MM.1S (cell line): ENCODE measurements at regions not wholly inside any gene's neighbourhood (a gene's known extent, or its start where the extent isn't known, plus 50 kb on each side); places are given as distances from the start of the nearest gene placed in this dataset.
"Not testable (repeated sequence)": the region's sequence is repeated elsewhere in the genome, so short reads cannot be mapped to it uniquely, and the experiment has no call there.

ENCODE experiments used
- DNase-seq: peaks from one replicate; pipeline ENCODE4 v3.0.0-alpha.2; 2015
- H2AFZ ChIP-seq: fragments of 300-600 bp; sonication (generic); 2 replicates; pipeline ENCODE4 v1.6.0; 2016; ENCODE audit warnings: antibody characterized with exemption, low read length
- H3F3A ChIP-seq: fragments of 300-600 bp; sonication (generic); 2 replicates; pipeline ENCODE4 v1.6.1; 2016; ENCODE audit warnings: mild to moderate bottlenecking, antibody characterized with exemption, low read length, moderate library complexity, mixed read lengths; ENCODE audit not compliant: insufficient read depth
- H3K27ac ChIP-seq: fragments of 300-600 bp; sonication (generic); 2 replicates; pipeline ENCODE4 v1.5.1; 2016; ENCODE audit warnings: mild to moderate bottlenecking, low read length
- H3K27me3 ChIP-seq: fragments of 300-600 bp; sonication (generic); replicated peaks from 2 replicates; pipeline ENCODE4 v1.6.0; 2016; ENCODE audit warnings: low read length; ENCODE audit not compliant: insufficient read depth
- H3K36me3 ChIP-seq: fragments of 300-600 bp; sonication (generic); replicated peaks from 2 replicates; pipeline ENCODE4 v1.6.1; 2016; ENCODE audit warnings: mild to moderate bottlenecking, low read length, mixed read lengths; ENCODE audit not compliant: insufficient read depth
- H3K4me1 ChIP-seq: fragments of 300-600 bp; sonication (generic); 2 replicates; pipeline ENCODE4 v1.6.1; 2016; ENCODE audit warnings: low read length, mixed read lengths
- H3K4me2 ChIP-seq: fragments of 300-600 bp; sonication (generic); 2 replicates; pipeline ENCODE4 v1.6.0; 2016; ENCODE audit warnings: low read depth, low read length
- H3K4me3 ChIP-seq: fragments of 300-600 bp; sonication (generic); 2 replicates; pipeline ENCODE4 v1.5.1; 2016; ENCODE audit warnings: low read length, mixed read lengths
- H3K79me2 ChIP-seq: fragments of 300-600 bp; sonication (generic); 2 replicates; pipeline ENCODE4 v1.6.1; 2016; ENCODE audit warnings: mixed run types, low read length, mixed read lengths
- H3K9ac ChIP-seq: fragments of 300-600 bp; sonication (generic); 2 replicates; pipeline ENCODE4 v1.6.1; 2016; ENCODE audit warnings: low read length, mixed read lengths
- H3K9me2 ChIP-seq: fragments of 300-600 bp; sonication (generic); replicated peaks from 2 replicates; pipeline ENCODE4 v1.6.1; 2016; ENCODE audit warnings: mild to moderate bottlenecking, low read length, mixed read lengths; ENCODE audit not compliant: insufficient read depth
- H3K9me3 ChIP-seq: fragments of 300-600 bp; sonication (generic); replicated peaks from 2 replicates; pipeline ENCODE4 v1.6.1; 2016; ENCODE audit warnings: mild to moderate bottlenecking, low read length, mixed read lengths; ENCODE audit not compliant: insufficient read depth
- H4K20me1 ChIP-seq: fragments of 300-600 bp; sonication (generic); 2 replicates; pipeline ENCODE4 v1.6.1; 2016; ENCODE audit warnings: mild to moderate bottlenecking, low read length, moderate library complexity, mixed read lengths; ENCODE audit not compliant: insufficient read depth
- CTCF ChIP-seq: fragments of 300-600 bp; sonication (generic); IDR thresholded peaks from 2 replicates; pipeline ENCODE4 v1.5.1; 2016; ENCODE audit warnings: antibody characterized with exemption, low read length, mixed read lengths
- EZH2 ChIP-seq: fragments of 300-600 bp; sonication (generic); optimal IDR thresholded peaks from 2 replicates; pipeline ENCODE3; 2017; ENCODE audit warnings: low read depth, mild to moderate bottlenecking, antibody characterized with exemption, low read length, mixed read lengths
- EZH2phosphoT487 ChIP-seq: fragments of 300-600 bp; sonication (generic); IDR thresholded peaks from 2 replicates; pipeline ENCODE4 v1.6.1; 2018; ENCODE audit warnings: antibody characterized with exemption, low read length

DNA sequence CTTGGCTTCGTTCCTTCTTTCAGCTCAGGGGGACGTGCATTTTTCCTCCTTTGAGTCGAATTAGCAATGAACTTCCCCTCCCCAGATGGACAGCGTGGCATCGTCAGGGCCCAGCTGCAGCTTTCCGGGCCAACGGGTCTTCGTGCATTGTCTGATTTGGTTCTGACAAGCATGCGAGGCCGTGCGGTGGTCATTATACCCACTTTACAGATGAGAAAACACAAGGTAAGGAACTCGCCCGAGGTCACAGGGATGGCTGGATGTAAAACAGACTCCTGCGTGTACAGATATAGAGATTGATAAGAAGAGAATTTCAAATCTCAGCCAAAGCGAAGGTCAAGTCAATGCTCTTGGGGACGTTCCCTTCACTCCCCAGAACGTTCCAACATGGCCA lies 187.6 kb upstream of the SULF2 start:
- no peaks in the 10 kb centered on the region for H4K20me1 ChIP-seq
- no peak for DNase-seq
- no peaks in the 10 kb centered on the region for H3K9me2 ChIP-seq
- no peak overlapping the region for H3K4me2 ChIP-seq
- H2AFZ ChIP-seq: no peak overlapping the region
- H3K27me3 ChIP-seq: no peaks in the 10 kb centered on the region
- no peak overlapping the region for H3K27ac ChIP-seq
- H3K9me3 ChIP-seq: no peaks in the 10 kb centered on the region
- no peaks in the 10 kb centered on the region for H3F3A ChIP-seq
- TF ChIP-seq CTCF: no peak
- TF ChIP-seq EZH2: no peak
- TF ChIP-seq EZH2phosphoT487: no peak
- no peaks in the 10 kb centered on the region for H3K36me3 ChIP-seq
- H3K4me1 ChIP-seq: peaks cover 4% of the 10 kb centered on the region; the same call in 1 of the 2 replicates
- no peak overlapping the region for H3K9ac ChIP-seq
- H3K4me3 ChIP-seq: no peak overlapping the region
- H3K79me2 ChIP-seq: no peaks in the 10 kb centered on the region

GRCh38 chr20:47972297-47972915 lies 187.1 kb upstream of the SULF2 start:
- not testable (repeated sequence) for H3K36me3 ChIP-seq, H4K20me1 ChIP-seq, H3K27me3 ChIP-seq, H3K9me2 ChIP-seq, DNase-seq, H3K4me3 ChIP-seq, H3F3A ChIP-seq, H3K4me2 ChIP-seq, H3K27ac ChIP-seq, H3K9ac ChIP-seq, H2AFZ ChIP-seq, H3K4me1 ChIP-seq, H3K79me2 ChIP-seq, H3K9me3 ChIP-seq

- H3K4me3 ChIP-seq: no peak overlapping the region
- no peaks in the 10 kb centered on the region for H3K79me2 ChIP-seq
- no peaks in the 10 kb centered on the region for H3K36me3 ChIP-seq
- no peak overlapping the region for H3K4me2 ChIP-seq
- H3K27me3 ChIP-seq: no peaks in the 10 kb centered on the region
- no peaks in the 10 kb centered on the region for H3K9me3 ChIP-seq
- no peak overlapping the region for H3K9ac ChIP-seq
- TF ChIP-seq EZH2 (no peak), EZH2phosphoT487 (no peak), CTCF (no peak)
- no peaks in the 10 kb centered on the region; the same call in 1 of the 2 replicates for H3K4me1 ChIP-seq
- DNase-seq: no peak
- no peaks in the 10 kb centered on the region for H3F3A ChIP-seq
- no peak overlapping the region for H3K27ac ChIP-seq
- H2AFZ ChIP-seq: no peak overlapping the region
- no peaks in the 10 kb centered on the region for H4K20me1 ChIP-seq
- H3K9me2 ChIP-seq: no peaks in the 10 kb centered on the region
Observed at GRCh38 chr20:47971058-47971791, 185.9 kb upstream of the SULF2 start.

DNA sequence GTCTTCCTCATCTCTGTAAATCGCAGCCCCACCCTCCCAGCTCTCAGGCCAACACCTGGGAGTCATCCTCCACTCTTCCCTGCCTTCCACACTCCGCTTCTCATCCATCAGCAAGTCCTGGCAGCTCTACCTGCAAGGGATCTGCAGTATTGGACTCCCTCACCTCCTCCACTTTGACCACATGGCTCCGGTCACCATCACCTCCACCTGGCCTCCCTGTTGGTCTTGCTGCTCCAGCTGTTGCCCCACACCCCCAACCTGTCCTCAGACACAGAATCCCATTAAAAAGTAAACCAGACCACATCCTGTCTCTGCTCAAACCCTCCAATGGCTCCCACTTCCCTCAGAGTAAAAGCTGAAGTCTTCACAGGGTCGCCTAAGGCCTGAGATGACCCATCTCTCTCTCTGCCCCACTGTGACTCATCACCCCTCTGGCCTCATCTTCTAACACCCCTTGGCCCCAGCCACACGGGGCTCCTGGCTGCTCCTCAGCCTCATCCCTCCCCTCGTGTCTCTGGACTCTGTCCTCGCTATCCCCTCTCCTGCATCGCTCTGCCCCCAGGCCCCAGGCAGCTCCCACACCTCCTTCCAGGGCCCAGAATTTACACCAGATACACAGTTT lies 185.1 kb upstream of the SULF2 start:
- Histone ChIP-seq H3K4me1 (no peaks in the 10 kb centered on the region; the same call in 1 of the 2 replicates), H3K27ac (no peak overlapping the region), H3K36me3 (no peaks in the 10 kb centered on the region), H3F3A (no peaks in the 10 kb centered on the region), H3K27me3 (no peaks in the 10 kb centered on the region), H3K9me2 (no peaks in the 10 kb centered on the region), H3K79me2 (no peaks in the 10 kb centered on the region), H3K4me3 (no peak overlapping the region), H3K9ac (no peak overlapping the region), H3K9me3 (no peaks in the 10 kb centered on the region), H4K20me1 (no peaks in the 10 kb centered on the region), H2AFZ (no peak overlapping the region), H3K4me2 (no peak overlapping the region)
- no peak for TF ChIP-seq EZH2phosphoT487
- no peak for TF ChIP-seq EZH2
- TF ChIP-seq CTCF: no peak
- no peak for DNase-seq
